ENCODE measurements at regions not wholly inside any gene's neighbourhood (a gene's known extent, or its start where the extent isn't known, plus 50 kb on each side); places are given as distances from the start of the nearest gene placed in this dataset.

- no peaks in the 10 kb centered on the region for H3K27me3 Mint-ChIP-seq (ENCODE audit: low read depth)
- no peaks in the 10 kb centered on the region for H3K36me3 Mint-ChIP-seq (ENCODE audit: low read depth)
- no peak overlapping the region for H3K27ac Mint-ChIP-seq
- DNase-seq (ENCODE audit: low spot score), result no peak
- no peaks in the 10 kb centered on the region for H3K4me1 Mint-ChIP-seq (ENCODE audit: low read depth)
- intact Hi-C loops (cut with micrococcal nuclease), result loop anchor here (5.0 kb wide), 1 partner anchor 1035 kb away; no protein-coding TSS in a partner anchor
- H3K4me3 Mint-ChIP-seq (ENCODE audit: low read depth), result no peak overlapping the region
- no peaks in the 10 kb centered on the region for H3K9me3 Mint-ChIP-seq
These were observed 598.2 kb downstream of the PRELID2 start for GRCh38 chr5:145236983-145237382.

GRCh38 chr5:145236127-145236526, 599.0 kb downstream of the PRELID2 start:
- Mint-ChIP-seq H3K4me3 (ENCODE audit: low read depth) (no peak overlapping the region), H3K9me3 (no peaks in the 10 kb centered on the region), H3K27ac (no peak overlapping the region), H3K27me3 (ENCODE audit: low read depth) (no peaks in the 10 kb centered on the region), H3K4me1 (ENCODE audit: low read depth) (no peaks in the 10 kb centered on the region), H3K36me3 (ENCODE audit: low read depth) (no peaks in the 10 kb centered on the region)
- no peak for DNase-seq (ENCODE audit: low spot score)
- intact Hi-C loops (cut with micrococcal nuclease), result loop anchor here (5.0 kb wide), 1 partner anchor 1034 kb away; no protein-coding TSS in a partner anchor

- intact Hi-C loops (cut with micrococcal nuclease), result no loop called here
- Mint-ChIP-seq H3K4me1 (ENCODE audit: low read depth) (no peaks in the 10 kb centered on the region), H3K4me3 (ENCODE audit: low read depth) (no peak overlapping the region), H3K27me3 (ENCODE audit: low read depth) (no peaks in the 10 kb centered on the region), H3K36me3 (ENCODE audit: low read depth) (no peaks in the 10 kb centered on the region), H3K9me3 (no peaks in the 10 kb centered on the region), H3K27ac (no peak overlapping the region)
- DNase-seq (ENCODE audit: low spot score), result no peak
These were observed 601.7 kb downstream of the PRELID2 start for GRCh38 chr5:145233461-145233860.

- no peak for DNase-seq (ENCODE audit: low spot score)
- no peaks in the 10 kb centered on the region for H3K27me3 Mint-ChIP-seq (ENCODE audit: low read depth)
- intact Hi-C loops (cut with micrococcal nuclease), result no loop called here
- H3K9me3 Mint-ChIP-seq, result no peaks in the 10 kb centered on the region
- no peak overlapping the region for H3K4me3 Mint-ChIP-seq (ENCODE audit: low read depth)
- no peak overlapping the region for H3K27ac Mint-ChIP-seq
- H3K36me3 Mint-ChIP-seq (ENCODE audit: low read depth), result no peaks in the 10 kb centered on the region
- no peaks in the 10 kb centered on the region for H3K4me1 Mint-ChIP-seq (ENCODE audit: low read depth)
These were observed 604.4 kb downstream of the PRELID2 start for GRCh38 chr5:145230781-145231180.

GRCh38 chr5:145228564-145228963, 606.6 kb downstream of the PRELID2 start:
- intact Hi-C loops (cut with micrococcal nuclease), result no loop called here
- DNase-seq (ENCODE audit: low spot score), result no peak
- H3K9me3 Mint-ChIP-seq, result no peaks in the 10 kb centered on the region
- H3K4me1 Mint-ChIP-seq (ENCODE audit: low read depth), result no peaks in the 10 kb centered on the region
- no peaks in the 10 kb centered on the region for H3K36me3 Mint-ChIP-seq (ENCODE audit: low read depth)
- no peak overlapping the region for H3K4me3 Mint-ChIP-seq (ENCODE audit: low read depth)
- no peaks in the 10 kb centered on the region for H3K27me3 Mint-ChIP-seq (ENCODE audit: low read depth)
- H3K27ac Mint-ChIP-seq, result no peak overlapping the region

GRCh38 chr5:145227881-145228280, 607.3 kb downstream of the PRELID2 start:
- Mint-ChIP-seq H3K4me1 (ENCODE audit: low read depth) (no peaks in the 10 kb centered on the region), H3K27me3 (ENCODE audit: low read depth) (no peaks in the 10 kb centered on the region), H3K9me3 (no peaks in the 10 kb centered on the region), H3K36me3 (ENCODE audit: low read depth) (no peaks in the 10 kb centered on the region), H3K27ac (no peak overlapping the region), H3K4me3 (ENCODE audit: low read depth) (no peak overlapping the region)
- intact Hi-C loops (cut with micrococcal nuclease), result no loop called here
- no peak for DNase-seq (ENCODE audit: low spot score)

GRCh38 chr5:145226726-145227125, 608.4 kb downstream of the PRELID2 start:
- intact Hi-C loops (cut with micrococcal nuclease), result no loop called here
- DNase-seq (ENCODE audit: low spot score), result no peak
- no peaks in the 10 kb centered on the region for H3K9me3 Mint-ChIP-seq
- no peak overlapping the region for H3K27ac Mint-ChIP-seq
- H3K4me1 Mint-ChIP-seq (ENCODE audit: low read depth), result no peaks in the 10 kb centered on the region
- no peaks in the 10 kb centered on the region for H3K36me3 Mint-ChIP-seq (ENCODE audit: low read depth)
- H3K27me3 Mint-ChIP-seq (ENCODE audit: low read depth), result no peaks in the 10 kb centered on the region
- H3K4me3 Mint-ChIP-seq (ENCODE audit: low read depth), result no peak overlapping the region

GRCh38 chr5:145225529-145225928, 609.6 kb downstream of the PRELID2 start:
- Mint-ChIP-seq H3K27ac (no peak overlapping the region), H3K4me3 (ENCODE audit: low read depth) (no peak overlapping the region), H3K9me3 (no peaks in the 10 kb centered on the region), H3K36me3 (ENCODE audit: low read depth) (no peaks in the 10 kb centered on the region), H3K27me3 (ENCODE audit: low read depth) (no peaks in the 10 kb centered on the region), H3K4me1 (ENCODE audit: low read depth) (no peaks in the 10 kb centered on the region)
- intact Hi-C loops (cut with micrococcal nuclease), result no loop called here
- DNase-seq (ENCODE audit: low spot score), result no peak

- intact Hi-C loops (cut with micrococcal nuclease), result no loop called here
- no peak for DNase-seq (ENCODE audit: low spot score)
- Mint-ChIP-seq H3K4me1 (ENCODE audit: low read depth) (no peaks in the 10 kb centered on the region), H3K27ac (no peak overlapping the region), H3K4me3 (ENCODE audit: low read depth) (no peak overlapping the region), H3K36me3 (ENCODE audit: low read depth) (no peaks in the 10 kb centered on the region), H3K27me3 (ENCODE audit: low read depth) (no peaks in the 10 kb centered on the region), H3K9me3 (no peaks in the 10 kb centered on the region)
These were observed 611.6 kb downstream of the PRELID2 start for GRCh38 chr5:145223582-145223981.

GRCh38 chr5:145222622-145223021, 612.5 kb downstream of the PRELID2 start:
- no peak for DNase-seq (ENCODE audit: low spot score)
- no peaks in the 10 kb centered on the region for H3K27me3 Mint-ChIP-seq (ENCODE audit: low read depth)
- no peaks in the 10 kb centered on the region for H3K36me3 Mint-ChIP-seq (ENCODE audit: low read depth)
- intact Hi-C loops (cut with micrococcal nuclease), result no loop called here
- no peaks in the 10 kb centered on the region for H3K4me1 Mint-ChIP-seq (ENCODE audit: low read depth)
- H3K27ac Mint-ChIP-seq, result no peak overlapping the region
- H3K9me3 Mint-ChIP-seq, result no peaks in the 10 kb centered on the region
- H3K4me3 Mint-ChIP-seq (ENCODE audit: low read depth), result no peak overlapping the region

GRCh38 chr5:145221416-145221815, 613.7 kb downstream of the PRELID2 start:
- H3K27ac Mint-ChIP-seq, result no peak overlapping the region
- no peak overlapping the region for H3K4me3 Mint-ChIP-seq (ENCODE audit: low read depth)
- no peaks in the 10 kb centered on the region for H3K4me1 Mint-ChIP-seq (ENCODE audit: low read depth)
- intact Hi-C loops (cut with micrococcal nuclease), result no loop called here
- no peak for DNase-seq (ENCODE audit: low spot score)
- no peaks in the 10 kb centered on the region for H3K9me3 Mint-ChIP-seq
- H3K27me3 Mint-ChIP-seq (ENCODE audit: low read depth), result no peaks in the 10 kb centered on the region
- H3K36me3 Mint-ChIP-seq (ENCODE audit: low read depth), result no peaks in the 10 kb centered on the region

GRCh38 chr5:145220481-145220880, 614.7 kb downstream of the PRELID2 start:
- Mint-ChIP-seq H3K4me3 (ENCODE audit: low read depth) (no peak overlapping the region), H3K27me3 (ENCODE audit: low read depth) (no peaks in the 10 kb centered on the region), H3K27ac (no peak overlapping the region), H3K36me3 (ENCODE audit: low read depth) (no peaks in the 10 kb centered on the region), H3K4me1 (ENCODE audit: low read depth) (no peaks in the 10 kb centered on the region), H3K9me3 (peaks cover 2% of the 10 kb centered on the region)
- intact Hi-C loops (cut with micrococcal nuclease), result no loop called here
- DNase-seq (ENCODE audit: low spot score), result no peak

GRCh38 chr5:145218982-145219381, 616.2 kb downstream of the PRELID2 start:
- peaks cover 8% of the 10 kb centered on the region for H3K9me3 Mint-ChIP-seq
- no peaks in the 10 kb centered on the region for H3K36me3 Mint-ChIP-seq (ENCODE audit: low read depth)
- intact Hi-C loops (cut with micrococcal nuclease), result no loop called here
- no peaks in the 10 kb centered on the region for H3K27me3 Mint-ChIP-seq (ENCODE audit: low read depth)
- no peak for DNase-seq (ENCODE audit: low spot score)
- no peak overlapping the region for H3K4me3 Mint-ChIP-seq (ENCODE audit: low read depth)
- no peaks in the 10 kb centered on the region for H3K4me1 Mint-ChIP-seq (ENCODE audit: low read depth)
- H3K27ac Mint-ChIP-seq, result no peak overlapping the region

GRCh38 chr5:145218019-145218418, 617.1 kb downstream of the PRELID2 start:
- Mint-ChIP-seq H3K27me3 (ENCODE audit: low read depth) (no peaks in the 10 kb centered on the region), H3K36me3 (ENCODE audit: low read depth) (no peaks in the 10 kb centered on the region), H3K4me1 (ENCODE audit: low read depth) (no peaks in the 10 kb centered on the region), H3K9me3 (peaks cover 8% of the 10 kb centered on the region), H3K4me3 (ENCODE audit: low read depth) (no peak overlapping the region), H3K27ac (no peak overlapping the region)
- intact Hi-C loops (cut with micrococcal nuclease), result no loop called here
- no peak for DNase-seq (ENCODE audit: low spot score)
